ENCODE measurements at regions not wholly inside any gene's neighbourhood (a gene's known extent, or its start where the extent isn't known, plus 50 kb on each side); places are given as distances from the start of the nearest gene placed in this dataset.

GRCh38 chr9:79985772-79986171 lies 414.0 kb downstream of the TLE4 start:
- TF ChIP-seq CTCF (conservative IDR thresholded peaks at IDR 0.05), result no peak
- no peak for TF ChIP-seq EZH2 (IDR thresholded peaks at IDR 0.05; ENCODE audit: low read depth)
